GM21576 (cell line): ENCODE measurements at regions not wholly inside any gene's neighbourhood (a gene's known extent, or its start where the extent isn't known, plus 50 kb on each side); places are given as distances from the start of the nearest gene placed in this dataset.

ENCODE experiments used
- ATAC-seq: cut with Tn5 transposase; IDR thresholded peaks from one replicate; pipeline ENCODE4 v1.9.1; 2021; ENCODE audit warnings: mild to moderate bottlenecking, moderate library complexity; ENCODE audit not compliant: unreplicated experiment

DNA sequence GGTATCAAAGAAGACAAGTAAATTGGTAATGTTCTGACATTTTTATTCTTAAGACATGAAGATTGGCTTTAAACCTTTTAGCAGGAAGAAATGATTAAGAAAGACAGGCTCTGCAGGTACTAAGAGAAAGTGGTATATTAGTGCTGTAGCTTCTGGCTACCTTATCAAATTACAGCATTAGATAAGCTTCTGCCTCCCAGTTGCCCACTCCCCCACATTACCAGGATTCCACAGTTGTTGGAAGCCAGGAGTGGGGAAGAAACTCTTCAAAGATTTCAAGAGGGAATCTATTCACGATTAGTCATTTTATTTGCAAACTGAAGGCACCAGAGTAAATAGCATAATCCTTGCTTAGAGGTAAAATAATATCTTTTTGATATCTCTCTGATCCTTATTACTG lies 274.9 kb downstream of the LMO4 start:
- no peak for ATAC-seq

DNA sequence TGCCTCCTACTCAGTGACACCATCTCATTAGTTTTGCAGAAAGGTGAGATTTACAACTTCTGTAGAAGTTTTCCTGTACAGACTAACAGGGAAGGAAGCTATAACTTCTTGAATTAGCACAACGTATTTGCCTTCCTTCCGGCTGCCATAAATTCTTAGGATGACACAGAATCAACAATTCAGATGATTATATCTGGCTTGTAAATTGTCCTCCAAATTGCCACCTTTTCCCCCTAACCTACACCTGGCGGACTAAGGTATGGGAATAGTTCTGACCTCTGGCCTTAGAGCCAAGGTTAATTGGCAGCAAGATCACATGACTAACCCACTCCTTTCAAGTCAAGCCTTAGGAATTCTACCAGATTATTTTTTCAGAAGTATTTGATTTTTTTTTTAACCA lies 284.3 kb downstream of the LMO4 start:
- no peak for ATAC-seq

DNA sequence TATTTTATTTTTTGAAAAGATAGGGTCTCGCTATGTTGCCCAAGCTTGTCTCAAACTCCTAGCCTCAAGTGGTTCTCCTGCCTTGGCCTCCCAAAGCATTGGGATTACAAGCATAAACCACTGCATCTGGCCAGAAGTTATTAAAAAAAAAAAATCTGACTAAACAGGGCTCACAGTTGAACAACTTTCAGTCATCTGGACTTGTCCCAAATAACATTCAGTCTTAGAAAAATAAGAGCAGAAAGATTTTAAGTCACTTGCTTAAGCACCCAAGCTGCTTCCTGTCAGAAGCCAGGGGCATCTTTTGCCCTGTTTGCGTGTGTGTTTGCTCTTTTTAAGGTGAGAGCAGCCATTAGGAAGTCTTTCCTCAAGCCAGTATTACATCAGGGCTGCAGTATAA lies 286.8 kb downstream of the LMO4 start:
- no peak for ATAC-seq

DNA sequence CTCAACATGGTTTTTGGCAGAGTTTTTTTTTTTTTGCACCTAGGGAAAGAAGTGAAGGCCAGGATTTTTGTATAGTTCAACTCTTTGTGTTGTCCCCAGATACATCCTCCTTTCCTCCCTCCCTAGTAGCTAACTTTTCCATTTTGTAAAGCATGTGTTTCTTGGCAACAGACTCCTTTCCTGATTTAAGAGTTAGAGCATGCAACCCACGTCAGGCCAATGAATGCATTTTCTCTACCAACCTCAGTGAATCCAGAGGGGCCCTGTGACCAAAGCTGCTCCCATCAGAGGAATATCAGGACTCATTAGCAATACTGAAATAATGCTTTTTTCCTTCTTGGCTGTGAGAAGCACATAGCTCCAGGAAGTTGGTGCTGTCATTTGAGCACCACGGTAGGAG lies 287.2 kb downstream of the LMO4 start:
- no peak for ATAC-seq

DNA sequence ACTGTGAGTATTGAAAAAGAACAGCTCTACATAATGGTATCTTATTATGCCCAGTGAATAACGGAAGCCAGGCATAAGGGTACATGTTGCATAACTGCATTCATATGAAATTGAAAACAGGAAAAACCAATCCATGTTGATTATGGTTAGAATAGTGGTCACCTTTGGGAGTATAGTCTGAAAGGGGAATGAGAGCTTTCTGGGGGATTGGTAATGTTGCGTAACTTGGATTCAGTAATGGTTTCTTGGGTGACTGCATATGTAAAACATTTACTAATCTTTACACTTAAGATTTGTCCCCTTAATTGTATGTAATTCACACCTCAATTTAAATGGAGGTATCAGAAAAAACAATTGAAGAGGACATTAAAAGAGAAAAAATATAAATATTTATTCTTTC lies 292.1 kb downstream of the LMO4 start:
- ATAC-seq: no peak

DNA sequence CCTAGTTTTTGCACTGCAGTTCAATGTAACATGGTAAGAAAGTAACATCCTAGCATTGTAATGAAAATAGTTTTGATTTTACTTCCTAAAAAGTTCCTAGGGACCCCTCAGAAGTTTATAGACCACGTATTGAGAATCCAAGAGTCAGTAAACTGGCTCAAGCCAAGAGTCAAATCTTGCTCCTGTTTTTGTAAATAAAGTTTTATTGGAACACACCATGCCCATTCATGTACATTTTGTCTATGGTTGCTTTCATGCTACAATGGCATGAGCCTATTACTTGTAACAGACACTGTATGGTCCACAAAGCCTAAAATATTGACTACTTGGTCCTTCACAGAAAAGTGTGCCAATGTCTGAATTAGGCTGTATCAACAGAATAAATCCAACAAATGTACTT lies 301.0 kb downstream of the LMO4 start:
- no peak for ATAC-seq

DNA sequence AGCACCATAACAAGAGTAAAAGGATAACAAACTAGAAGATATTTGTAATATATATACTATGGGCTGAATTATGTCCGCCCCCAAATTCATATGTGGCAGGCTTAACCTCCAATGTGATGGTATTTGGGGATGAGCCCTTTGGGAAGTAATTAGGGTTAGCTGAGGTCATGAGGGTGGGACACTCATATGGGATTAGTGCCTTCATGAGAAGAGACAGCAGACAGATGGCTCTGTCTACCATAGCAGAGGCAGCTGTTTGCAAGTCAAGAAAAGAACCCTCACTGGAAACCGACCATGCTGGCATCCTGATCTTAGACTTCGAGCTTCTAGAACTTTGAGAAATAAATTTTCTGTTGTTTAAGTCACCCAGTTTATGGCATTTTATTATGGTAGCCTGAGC lies 303.6 kb downstream of the LMO4 start:
- no peak for ATAC-seq

DNA sequence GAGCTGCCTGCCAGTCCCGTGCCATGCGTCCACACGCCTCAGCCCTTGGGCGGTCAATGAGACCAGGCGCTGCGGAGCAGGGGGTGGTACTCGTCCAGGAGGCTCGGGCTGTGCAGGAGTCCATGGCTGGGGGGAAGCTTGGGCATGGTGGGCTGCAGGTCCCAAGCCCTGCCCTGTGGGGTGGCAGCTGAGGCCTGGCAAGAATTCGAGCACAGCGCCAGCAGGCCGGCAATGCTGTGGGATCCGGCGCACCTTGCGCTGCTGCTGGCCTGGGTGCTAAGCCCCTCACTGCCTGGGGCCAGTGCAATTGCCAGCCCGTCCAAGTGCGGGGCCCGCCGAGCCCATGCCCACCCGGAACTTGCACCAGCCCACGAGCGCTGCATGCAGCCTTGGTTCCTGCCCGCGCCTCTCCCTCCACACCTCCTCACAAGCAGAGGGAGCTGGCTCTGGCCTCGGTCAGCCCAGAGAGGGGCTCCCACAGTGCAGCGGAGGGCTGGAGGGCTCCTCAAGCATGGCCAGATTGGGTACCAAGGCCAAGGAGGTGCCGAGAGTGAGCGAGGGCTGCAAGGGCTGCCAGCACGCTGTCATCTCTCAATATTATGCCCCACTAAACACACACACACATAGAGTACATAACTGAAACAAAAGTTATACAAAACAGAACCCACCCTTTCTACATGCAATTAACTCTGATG lies 307.7 kb downstream of the LMO4 start:
- no peak for ATAC-seq

DNA sequence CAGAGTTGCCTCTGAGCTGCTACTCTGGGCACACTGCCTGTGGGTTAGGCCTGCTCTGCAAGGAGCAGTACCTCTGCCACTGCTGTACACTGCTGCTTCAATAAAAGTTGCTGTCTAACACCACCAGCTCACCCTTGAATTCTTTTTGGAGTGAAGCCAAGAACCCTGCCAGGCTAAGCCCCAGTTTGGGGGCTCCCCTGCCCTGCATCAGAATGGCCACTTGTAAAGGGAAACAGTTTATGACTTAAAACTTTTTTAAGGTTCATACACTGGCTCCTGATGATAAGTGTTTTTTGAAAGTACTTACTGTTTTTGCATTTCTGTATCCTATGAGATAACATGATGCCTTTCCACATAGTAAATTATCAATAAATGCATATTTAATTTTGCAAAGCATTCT lies 310.0 kb downstream of the LMO4 start:
- ATAC-seq: no peak

DNA sequence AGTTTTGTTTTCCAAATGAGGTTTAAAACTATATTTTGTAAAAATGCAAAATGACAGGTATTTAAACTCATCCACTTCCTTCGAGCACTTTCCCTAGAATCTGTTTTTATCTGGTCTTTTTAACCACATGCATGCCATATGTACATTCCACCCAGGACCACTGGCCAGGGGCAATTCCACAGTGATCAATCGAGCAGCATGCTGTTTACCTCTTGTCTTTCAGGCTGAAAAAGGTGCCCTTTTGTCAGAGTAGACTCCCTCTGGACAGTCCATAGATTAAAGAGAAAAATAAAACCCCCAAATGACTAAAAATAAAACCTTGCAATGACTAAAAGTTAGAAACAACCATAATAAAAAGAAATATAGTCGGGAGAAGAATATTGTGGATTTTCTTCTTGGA lies 313.3 kb downstream of the LMO4 start:
- no peak for ATAC-seq

DNA sequence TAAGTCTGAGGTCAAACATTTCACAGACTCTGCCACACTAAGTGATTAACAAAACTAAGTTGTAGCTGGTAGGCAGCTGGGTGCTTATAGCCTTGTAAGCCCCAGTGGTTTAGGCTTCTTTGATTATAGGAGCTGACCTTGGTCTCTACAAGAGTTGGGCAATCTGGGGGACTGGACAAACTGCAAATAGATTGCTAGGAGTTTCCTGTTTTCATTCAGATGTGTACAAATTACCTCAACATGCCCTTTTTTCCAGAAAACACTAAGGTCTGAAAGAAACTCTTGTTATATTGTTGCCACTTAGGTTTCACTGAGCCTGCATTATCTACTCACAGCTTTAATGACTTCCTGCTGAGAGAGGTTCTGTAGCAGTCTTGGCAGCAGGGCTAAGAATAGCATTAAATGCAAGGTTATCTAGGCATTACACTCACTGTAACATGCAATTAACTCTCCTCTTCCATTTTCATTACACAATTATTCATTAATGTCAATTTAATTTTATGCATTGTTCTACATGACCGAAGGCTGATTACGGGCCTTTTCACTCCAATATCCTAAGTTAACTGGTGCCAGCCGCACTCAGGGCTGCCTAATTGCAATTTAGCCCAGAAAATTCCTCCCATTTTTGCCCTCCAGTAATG lies 314.0 kb downstream of the LMO4 start:
- ATAC-seq: no peak

DNA sequence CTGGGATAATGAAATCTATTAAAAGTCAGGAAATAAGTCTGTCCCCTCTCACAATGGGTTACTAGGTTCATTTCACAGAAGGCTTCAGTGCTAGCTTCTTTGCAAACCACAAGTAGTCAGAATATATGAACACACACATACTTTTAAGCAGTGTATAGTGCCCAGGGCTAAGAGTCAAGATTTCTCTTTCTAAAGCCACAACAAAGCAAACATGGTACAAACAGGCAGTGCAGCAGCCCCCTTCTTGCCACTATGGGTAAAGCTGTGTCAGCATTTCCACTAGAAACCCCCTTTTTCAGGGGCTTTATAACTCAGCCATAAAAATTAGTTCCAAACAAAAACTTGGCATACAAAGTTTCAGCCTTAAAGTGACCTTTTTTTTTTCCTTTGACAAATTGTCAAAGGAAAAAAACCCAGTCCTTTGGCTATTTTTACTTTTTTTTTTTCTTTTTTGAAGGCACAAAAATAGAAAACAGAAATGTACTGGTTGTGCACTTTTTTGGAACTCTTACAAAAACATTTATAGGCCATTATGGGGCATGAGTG lies 315.4 kb downstream of the LMO4 start:
- ATAC-seq: no peak

DNA sequence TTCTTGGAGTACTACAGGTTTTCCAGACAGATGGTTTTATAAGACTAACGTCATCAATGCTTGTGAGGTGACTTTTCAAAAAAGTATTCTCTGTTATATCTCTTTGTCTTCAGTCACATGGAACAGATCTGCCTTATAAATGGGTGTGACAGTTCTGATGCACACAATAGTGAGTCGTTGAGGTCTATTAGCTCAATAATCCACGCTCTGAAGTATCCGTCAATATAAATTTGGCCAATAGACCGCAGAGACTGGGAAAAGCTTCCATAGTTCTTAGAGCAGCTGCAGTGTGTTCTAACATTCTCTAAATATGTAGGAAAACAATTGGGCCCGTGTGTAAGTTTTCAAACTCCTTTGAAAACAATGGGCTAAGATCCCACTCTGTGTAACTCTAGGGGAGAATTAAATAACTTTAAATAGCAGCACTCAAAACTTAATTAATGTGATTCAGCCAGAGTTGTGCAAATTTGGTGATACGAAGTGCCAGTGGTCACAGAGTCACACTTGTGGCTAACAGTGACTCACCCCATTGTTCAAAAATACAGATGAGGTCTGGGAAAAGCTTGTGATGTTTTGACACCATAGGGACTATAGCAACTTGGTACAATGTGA lies 316.0 kb downstream of the LMO4 start:
- ATAC-seq: no peak

DNA sequence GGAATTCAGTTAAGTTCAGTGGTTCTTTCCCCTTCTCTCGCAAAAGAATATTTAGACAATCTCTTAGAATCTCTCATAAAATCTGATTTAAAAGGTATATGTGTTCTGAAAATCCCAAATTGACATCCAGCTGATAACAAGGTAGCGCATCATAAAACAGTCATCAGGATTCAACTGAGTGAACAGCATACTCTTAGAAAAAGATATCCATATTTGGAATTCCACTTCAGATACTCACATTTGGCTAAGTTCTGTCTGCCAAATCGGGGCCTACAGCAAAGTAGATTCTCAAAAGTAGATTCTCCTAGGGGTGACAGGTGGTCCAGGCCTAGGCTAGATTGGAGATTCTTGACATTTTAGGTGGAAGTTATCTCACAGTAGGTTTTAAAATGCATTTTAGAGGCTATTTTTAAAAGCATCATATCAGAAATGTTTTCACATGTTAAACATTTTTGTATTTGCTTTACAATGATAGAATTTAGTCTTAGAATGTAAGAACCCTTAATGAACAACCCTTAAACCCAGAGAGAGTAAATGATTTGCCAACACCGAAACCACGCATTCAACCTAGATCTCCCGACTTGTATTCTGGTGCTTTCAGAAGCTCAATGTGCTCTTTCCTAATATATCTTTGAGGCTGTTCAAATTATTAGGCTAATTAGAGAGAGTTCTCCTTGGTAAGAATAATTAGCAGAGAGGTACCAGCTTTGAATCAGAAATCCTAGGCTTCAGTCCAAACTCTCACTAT lies 318.9 kb downstream of the LMO4 start:
- no peak for ATAC-seq

DNA sequence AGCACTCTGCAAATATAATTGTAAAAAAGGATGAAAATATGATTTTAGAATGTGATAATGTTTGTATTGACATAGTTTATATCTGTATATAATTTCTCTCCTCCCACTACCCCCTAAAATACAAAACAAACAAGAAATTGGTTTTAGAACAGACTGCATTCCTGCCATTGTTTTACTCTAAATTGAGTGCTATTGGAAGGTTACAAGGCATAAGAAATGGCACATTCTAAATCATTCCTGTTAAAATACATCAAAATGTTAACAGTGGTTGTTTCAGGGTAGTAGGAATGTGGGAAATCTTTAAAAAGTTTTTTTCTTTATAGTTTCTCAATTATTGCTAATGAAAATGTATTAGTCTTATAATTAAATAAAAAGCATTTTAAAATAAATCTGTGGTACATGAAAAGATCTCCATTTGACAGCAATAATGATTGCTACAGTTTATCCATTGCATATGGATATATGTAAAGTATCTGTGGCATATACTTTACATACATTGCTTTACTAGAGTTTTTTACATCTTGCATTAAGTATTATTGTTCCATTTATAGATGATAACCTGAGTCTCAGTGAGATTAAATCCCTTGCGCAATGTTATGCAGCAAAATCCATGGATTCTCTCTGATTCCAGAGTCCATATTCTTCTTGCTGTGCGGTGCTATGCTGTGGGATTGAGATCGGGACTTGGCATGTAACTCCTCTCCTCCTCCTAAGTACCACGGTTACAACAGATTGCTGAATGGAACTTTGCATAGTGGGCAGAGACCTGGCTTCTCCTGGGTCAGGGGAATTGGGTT lies 319.8 kb downstream of the LMO4 start:
- no peak for ATAC-seq

DNA sequence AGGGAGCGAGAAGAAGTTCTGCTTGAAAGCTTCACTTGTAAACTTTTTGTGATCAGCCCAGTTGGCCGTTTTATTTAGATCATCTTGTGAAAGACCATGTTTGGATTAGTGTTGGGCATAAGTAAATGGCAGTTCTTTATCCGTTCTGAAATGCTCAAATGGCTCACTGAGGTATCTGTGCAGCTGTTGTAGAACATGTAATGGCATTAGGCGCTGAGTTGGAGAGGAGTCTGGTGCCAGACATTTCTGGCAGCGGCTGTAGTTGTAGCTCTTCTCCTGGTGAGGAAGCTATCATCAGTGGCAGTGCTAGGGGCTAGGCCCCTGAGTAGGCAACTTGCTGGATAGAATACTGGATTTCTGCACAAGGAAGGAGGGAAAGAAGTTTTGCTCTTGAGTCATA lies 321.6 kb downstream of the LMO4 start:
- ATAC-seq: no peak

DNA sequence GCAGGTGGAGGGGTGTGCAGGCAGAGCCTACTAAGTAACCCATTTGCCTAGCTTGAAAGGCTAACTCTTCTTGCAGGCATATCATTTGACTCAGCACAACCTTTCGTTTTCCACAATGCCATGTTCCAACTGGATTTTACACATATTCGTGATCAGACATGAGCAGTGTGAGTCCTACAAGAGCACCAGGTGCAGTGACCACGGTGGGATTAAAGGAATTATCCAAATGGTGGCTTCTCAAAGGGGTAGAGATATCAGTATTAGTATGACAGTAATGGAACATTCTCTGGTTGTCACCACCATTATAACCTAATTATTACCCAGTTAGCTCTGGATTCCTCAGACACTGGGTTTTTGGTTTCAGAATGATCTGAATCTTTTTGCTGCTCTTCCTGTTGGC lies 323.5 kb downstream of the LMO4 start:
- no peak for ATAC-seq

DNA sequence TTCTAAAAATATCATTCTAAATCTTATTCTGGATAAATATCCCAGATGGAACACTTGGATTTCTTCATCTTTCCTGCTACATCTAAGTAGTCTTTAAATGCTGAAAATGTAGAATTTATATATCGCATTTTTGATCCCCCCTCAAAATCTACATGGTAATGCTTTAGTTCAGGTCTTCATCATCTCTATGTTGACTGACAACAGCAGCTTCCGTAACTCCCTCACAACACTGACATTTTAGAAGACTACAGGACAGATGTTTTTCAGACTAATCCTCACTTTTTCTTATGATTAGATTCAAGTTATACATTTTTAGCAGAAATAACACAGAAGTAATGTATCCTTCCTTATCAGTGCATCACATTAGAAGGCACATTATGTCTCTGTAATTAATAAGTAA lies 336.5 kb downstream of the LMO4 start:
- no peak for ATAC-seq

DNA sequence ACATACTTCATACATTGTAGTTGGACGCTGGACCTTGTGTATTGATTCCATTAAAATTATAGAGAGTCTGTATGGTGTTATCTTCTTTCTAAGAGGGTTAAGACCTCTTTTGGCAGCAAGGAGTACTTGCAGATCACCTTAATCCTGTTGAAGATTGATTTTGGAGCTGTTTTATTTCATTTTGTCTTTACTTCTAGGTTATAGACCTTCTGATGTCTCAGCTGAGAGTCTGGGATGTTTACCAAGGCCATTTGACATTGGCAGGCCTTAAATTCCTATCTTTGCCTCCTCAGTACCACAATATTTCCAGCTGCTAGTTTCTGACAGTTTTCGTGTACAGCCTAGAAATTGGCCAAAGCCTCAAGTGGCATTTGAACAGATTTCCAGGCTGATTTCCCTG lies 338.0 kb downstream of the LMO4 start:
- ATAC-seq: no peak

DNA sequence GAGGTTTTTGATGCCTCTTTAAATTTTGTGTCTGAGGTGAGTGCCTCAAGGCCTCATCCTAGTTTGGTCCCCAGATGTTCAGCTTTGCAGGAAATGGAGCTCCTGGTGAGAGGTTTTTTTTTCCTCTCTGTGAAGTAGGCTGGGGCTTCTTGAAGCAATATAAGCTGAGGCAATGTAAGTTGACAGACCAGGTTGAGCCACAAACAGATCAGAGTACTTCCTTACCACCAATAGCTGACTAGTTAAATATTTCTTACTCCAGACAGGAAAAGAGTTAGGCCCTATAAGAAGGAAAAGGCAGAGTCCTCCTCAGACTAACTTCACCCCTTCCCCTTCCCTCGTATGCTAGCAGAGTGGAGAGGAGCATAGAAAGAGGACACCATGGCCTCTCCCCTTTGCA lies 341.0 kb downstream of the LMO4 start:
- ATAC-seq: no peak

DNA sequence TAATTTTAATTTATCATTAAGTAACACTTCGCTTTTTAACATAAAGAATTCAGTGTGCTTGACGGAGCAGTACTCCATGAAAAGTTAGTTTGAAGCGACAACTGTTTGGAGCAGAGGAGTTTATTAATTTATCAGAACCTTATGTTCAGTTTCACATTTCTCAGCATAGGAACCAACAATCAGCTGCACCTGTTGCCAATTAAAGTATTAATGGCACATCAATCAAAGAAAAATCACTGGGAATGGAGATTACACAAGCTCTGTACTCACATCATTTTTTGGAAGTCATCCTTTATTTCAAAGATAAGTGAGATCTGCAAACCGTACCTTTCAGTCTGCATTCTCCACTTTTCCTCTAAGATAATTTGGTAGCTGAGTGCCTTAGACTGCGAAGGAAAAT lies 344.6 kb downstream of the LMO4 start:
- no peak for ATAC-seq
